A673 (cell line): ENCODE measurements at regions not wholly inside any gene's neighbourhood (a gene's known extent, or its start where the extent isn't known, plus 50 kb on each side); places are given as distances from the start of the nearest gene placed in this dataset.

Source experiments
- EZH2 ChIP-seq: fragments of 200-600 bp; sonication (generic); IDR thresholded peaks from 2 replicates; pipeline ENCODE4 v1.6.1; 2017; ENCODE audit warnings: borderline replicate concordance, low read depth, mild to moderate bottlenecking, mixed read lengths, antibody characterized with exemption, low read length; ENCODE audit not compliant: poor library complexity, severe bottlenecking
- TF ChIP-seq, protein P1 (sequence below): fragments of 300-800, 200-600 bp; sonication (generic); conservative IDR thresholded peaks from 2 replicates; pipeline ENCODE4 v1.5.1; 2017; ENCODE audit warnings: low read depth, mild to moderate bottlenecking, antibody characterized with exemption, low read length, moderate library complexity, mixed read lengths

DNA sequence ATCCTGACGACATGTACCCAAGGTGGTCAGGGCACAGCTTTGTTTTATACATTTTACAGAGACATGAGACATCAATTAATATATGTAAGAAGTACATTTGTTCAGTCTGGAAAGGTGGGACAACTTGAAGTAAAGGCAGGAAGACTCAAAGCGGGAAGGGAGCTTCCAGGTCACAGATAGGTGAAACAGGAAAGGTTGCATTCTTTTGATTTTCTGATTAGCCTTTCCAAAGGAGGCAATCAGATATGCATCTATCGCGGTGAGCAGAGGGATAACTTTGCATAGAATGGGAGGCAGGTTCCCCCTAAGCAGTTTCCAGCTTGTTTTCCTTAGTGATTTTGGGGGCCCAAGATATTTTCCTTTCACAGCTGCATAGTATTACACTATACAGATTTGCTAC, 358.4 kb downstream of the GLUD2 start:
- TF ChIP-seq, protein P1, sequence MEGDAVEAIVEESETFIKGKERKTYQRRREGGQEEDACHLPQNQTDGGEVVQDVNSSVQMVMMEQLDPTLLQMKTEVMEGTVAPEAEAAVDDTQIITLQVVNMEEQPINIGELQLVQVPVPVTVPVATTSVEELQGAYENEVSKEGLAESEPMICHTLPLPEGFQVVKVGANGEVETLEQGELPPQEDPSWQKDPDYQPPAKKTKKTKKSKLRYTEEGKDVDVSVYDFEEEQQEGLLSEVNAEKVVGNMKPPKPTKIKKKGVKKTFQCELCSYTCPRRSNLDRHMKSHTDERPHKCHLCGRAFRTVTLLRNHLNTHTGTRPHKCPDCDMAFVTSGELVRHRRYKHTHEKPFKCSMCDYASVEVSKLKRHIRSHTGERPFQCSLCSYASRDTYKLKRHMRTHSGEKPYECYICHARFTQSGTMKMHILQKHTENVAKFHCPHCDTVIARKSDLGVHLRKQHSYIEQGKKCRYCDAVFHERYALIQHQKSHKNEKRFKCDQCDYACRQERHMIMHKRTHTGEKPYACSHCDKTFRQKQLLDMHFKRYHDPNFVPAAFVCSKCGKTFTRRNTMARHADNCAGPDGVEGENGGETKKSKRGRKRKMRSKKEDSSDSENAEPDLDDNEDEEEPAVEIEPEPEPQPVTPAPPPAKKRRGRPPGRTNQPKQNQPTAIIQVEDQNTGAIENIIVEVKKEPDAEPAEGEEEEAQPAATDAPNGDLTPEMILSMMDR: no peak
- TF ChIP-seq EZH2: no peak
